HCT116 (cell line): ENCODE measurements at regions not wholly inside any gene's neighbourhood (a gene's known extent, or its start where the extent isn't known, plus 50 kb on each side); places are given as distances from the start of the nearest gene placed in this dataset.

Experiments used
- CEBPB ChIP-seq: IDR thresholded peaks from 2 replicates; pipeline ENCODE4 v1.6.1; 2012; ENCODE audit warnings: low read depth
- CTCF ChIP-seq, 3 experiments: fragments of 200-600 bp in 1 of 3; sonication (generic) in 1 of 3; IDR thresholded peaks in 2 of 3; conservative IDR thresholded peaks in 1 of 3; 2 replicates each; pipeline ENCODE4 v1.5.1; 2012 to 2017; ENCODE audit warnings: low read depth in 2 of 3, low read length in 2 of 3, antibody characterized with exemption in 1 of 3, borderline replicate concordance in 1 of 3, control low read depth in 1 of 3, mild to moderate bottlenecking in 1 of 3, mixed read lengths in 1 of 3, mixed run types in 1 of 3, moderate library complexity in 1 of 3; ENCODE audit not compliant: insufficient read depth in 1 of 3
- EZH2 ChIP-seq: fragments of 200-600 bp; sonication (generic); IDR thresholded peaks from 2 replicates; pipeline ENCODE4 v1.6.1; 2017; ENCODE audit warnings: antibody characterized with exemption, mixed run types
- JUND ChIP-seq: IDR thresholded peaks from 2 replicates; pipeline ENCODE4 v1.6.1; 2012
- POLR2AphosphoS5 ChIP-seq: IDR thresholded peaks from 2 replicates; pipeline ENCODE4 v1.6.1; 2011; ENCODE audit warnings: mild to moderate bottlenecking, low read depth, low read length, moderate library complexity
- REST ChIP-seq: IDR thresholded peaks from 2 replicates; pipeline ENCODE4 v1.6.1; 2012; ENCODE audit warnings: low read depth
- TCF7L2 ChIP-seq: IDR thresholded peaks from 2 replicates; pipeline ENCODE4 v1.7.0; 2011; ENCODE audit warnings: borderline replicate concordance, inconsistent platforms; ENCODE audit not compliant: insufficient read depth, insufficient read length; ENCODE audit errors: extremely low read depth
- YY1 ChIP-seq: IDR thresholded peaks from 2 replicates; pipeline ENCODE4 v1.6.1; 2011; ENCODE audit warnings: low read length, low read depth, moderate library complexity, mild to moderate bottlenecking; ENCODE audit not compliant: insufficient replicate concordance; ENCODE audit errors: extremely low read depth
- ZNF274 ChIP-seq: fragments of 200-500 bp; sonication (Bioruptor generic); IDR thresholded peaks from 2 replicates; pipeline ENCODE4 v1.6.1; 2014; ENCODE audit warnings: mild to moderate bottlenecking, low read depth, low read length, inconsistent platforms
- TF ChIP-seq, protein P1 (sequence below): IDR thresholded peaks from 2 replicates; pipeline ENCODE4 v1.6.1; 2012

GRCh38 chr3:41024031-41024836 is 175.1 kb upstream of the CTNNB1 start:
- TF ChIP-seq, protein P1, sequence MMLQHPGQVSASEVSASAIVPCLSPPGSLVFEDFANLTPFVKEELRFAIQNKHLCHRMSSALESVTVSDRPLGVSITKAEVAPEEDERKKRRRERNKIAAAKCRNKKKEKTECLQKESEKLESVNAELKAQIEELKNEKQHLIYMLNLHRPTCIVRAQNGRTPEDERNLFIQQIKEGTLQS = no peak
- no peak for TF ChIP-seq POLR2AphosphoS5
- TF ChIP-seq REST = no peak
- no peak for TF ChIP-seq JUND
- no peak for TF ChIP-seq TCF7L2
- TF ChIP-seq CTCF (IDR thresholded peaks at IDR 0.05 in 2 of 3, conservative IDR thresholded peaks at IDR 0.05 in 1 of 3; ENCODE audit: borderline replicate concordance in 1 of 3, insufficient read depth in 1 of 3, low read depth in 2 of 3, low read length in 2 of 3) = no peak
- TF ChIP-seq YY1 = no peak
- no peak for TF ChIP-seq EZH2
- no peak for TF ChIP-seq CEBPB
- no peak for TF ChIP-seq ZNF274
